NCI-H1417 (cell line): ENCODE measurements at regions not wholly inside any gene's neighbourhood (a gene's known extent, or its start where the extent isn't known, plus 50 kb on each side); places are given as distances from the start of the nearest gene placed in this dataset.
A peak's percentile ranks its signal among the peaks of the same experiment; 100 is the strongest.

Experiments used
- DNase-seq, 3 experiments: peaks; one replicate each; lab custom pipeline; 2025; lab: John Stamatoyannopoulos, UW

DNA sequence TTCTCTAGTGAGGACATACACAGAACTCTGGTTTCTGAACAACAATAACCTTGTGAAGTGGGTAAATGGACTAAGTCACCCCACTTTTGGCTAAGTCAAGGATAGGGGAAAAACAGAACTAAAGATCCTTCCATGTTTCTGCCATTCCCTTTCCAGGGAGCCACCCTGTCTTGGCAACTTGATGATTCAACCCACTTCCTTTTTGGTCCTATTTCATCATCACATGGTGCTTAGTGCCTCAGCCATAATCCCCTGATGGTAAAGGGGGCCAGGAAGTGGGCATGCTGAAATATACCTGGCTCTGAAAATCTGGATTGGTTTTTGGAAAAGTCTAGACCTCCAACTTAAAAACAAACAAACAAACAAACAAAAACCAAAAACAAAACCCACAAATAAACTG lies 206.4 kb upstream of the FOXD3 start:
- DNase-seq, result no peak

DNA sequence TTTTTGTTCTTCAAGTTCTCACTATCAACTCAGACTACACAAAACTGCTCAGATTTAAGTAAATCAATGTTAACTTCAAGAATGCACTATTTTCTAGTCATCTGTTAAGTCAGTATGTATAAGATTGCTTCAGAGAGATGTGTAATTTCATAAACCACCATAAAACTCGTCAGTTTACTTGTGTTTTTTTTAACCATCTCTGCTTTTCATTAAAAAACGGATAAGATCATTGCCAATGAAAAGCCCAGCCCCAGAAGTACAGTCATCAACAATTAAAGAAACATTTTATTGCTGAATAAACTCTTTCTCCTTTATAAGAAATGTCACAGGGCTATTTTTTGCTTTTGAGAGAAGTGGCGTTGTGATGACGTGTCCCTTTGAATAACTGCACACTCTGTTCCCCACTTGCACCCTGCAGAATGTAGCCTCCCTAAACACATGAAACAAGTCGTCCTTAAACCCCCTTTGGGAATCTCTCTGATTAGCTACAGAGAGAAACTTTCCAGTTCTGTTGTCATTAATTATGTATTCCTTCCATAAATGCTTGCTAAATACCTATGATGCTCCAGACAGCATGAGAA lies 202.7 kb upstream of the FOXD3 start:
- no peak for DNase-seq

DNA sequence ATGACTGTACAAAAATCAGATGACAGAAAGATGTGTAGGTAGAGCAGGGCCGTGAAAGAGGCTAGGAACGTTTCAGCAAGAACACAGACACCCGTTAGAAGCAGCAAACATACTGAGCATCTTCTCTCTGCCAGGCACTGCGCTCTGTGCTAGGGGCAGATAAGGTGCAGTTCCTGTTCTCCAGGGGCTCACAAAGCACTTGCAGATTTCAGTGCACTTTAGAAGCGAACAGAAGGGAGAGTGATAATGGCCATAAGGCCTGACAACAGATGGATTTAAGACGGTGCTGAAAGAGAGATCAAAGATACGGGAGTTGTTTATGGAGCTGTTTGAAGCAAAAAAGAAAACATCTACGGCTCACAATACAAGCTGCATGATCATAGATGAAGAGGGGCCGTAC lies 200.3 kb upstream of the FOXD3 start:
- DNase-seq, result no peak

DNA sequence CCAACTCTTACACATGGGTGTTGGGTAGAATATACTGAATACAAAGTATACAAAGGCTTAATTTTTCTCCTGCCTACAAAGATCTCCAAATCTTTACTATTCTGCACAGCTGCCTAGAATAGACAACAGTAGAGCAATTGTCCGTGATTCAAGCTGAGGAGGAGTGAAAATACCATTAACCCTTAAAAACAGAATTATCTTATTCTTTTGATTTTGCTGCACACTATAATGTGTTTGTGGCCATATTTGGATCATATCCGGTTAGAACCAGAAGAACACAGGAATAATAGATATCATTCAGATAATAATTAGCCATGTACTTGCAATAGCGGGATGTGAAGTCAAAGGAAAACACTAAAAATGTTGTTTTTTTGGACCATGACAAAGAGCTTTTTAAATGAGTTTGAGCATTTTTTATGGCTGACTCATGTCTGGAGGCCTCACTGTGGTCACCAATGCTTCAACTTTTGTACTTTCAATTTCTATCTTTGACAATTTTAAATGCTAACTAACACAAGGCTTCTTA lies 197.6 kb upstream of the FOXD3 start:
- DNase-seq, result no peak

DNA sequence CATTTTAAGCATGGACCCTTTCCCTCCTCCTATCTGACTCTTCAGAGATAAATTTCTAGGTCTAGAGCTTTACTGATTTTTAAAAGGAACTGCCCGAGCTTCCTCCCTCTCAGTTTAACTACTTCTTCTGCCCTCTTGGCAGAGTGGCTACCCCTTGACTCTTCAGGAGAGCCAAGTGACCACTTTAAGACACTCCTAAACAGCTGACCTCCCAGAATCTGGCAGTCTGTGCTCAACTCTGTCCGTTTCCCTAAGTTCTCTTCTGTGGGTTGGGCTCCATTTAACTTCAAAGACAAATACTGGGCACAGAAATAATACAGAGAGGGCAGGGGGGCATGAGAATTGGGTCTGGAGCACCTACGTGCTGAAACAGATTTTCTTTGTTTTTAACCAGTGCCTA lies 196.3 kb upstream of the FOXD3 start:
- no peak for DNase-seq

DNA sequence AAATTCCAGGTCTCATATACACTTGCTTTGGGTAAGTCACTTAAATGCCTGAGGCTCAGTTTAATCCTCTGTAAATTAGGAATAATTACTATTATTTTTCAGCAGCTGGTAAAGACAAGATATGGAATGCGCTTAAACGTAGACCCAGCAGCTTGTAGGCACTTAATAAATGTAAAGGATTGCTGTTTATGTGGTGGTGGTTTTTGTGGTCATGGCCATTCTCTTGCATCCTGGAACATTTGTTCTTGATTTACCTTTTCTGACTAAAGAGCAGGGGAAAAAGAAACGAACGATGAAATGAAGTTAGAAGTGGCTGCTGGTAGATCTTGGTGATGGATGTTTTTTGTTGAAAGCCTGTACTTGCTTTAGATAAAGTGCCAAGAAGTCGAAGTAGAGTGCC lies 195.0 kb upstream of the FOXD3 start:
- no peak for DNase-seq

DNA sequence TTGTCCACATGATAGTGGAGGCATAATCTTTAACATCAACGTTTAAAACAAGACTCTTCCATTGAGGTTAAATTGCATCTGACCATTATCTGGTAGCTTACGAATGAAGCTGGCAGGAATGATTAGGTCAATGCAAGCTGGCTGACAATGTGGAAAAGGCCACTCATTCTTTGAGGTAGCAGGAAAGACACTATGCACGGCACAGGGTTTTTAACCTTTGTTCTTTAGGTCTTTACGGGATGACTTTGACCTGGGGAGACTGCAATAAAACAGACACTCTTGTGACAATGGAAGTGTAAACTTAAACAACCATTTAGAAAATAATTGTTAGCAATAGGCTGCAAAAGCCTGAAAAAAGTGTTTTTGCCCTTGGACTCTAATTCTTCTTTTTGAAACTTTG lies 193.8 kb upstream of the FOXD3 start:
- peak in 1 of 3 experiments; percentile 55 for DNase-seq

DNA sequence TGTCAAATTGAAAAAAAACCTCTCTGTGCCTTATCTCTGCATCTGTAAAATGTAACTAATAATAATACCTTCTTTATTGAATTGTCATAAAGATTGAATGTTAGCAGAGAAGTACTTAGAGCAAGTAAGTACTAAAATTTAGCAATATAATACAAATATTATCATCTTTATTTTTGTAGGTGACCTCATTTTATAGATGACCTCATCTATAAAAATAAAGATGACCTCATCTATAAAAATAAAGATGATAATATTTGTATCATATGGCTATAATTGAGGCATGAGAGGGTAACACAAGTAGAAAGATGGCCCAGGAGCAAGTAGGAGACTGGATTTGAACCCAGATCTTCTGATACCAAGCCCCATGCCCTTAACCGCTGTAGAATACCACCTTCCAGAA lies 193.2 kb upstream of the FOXD3 start:
- DNase-seq, result no peak

DNA sequence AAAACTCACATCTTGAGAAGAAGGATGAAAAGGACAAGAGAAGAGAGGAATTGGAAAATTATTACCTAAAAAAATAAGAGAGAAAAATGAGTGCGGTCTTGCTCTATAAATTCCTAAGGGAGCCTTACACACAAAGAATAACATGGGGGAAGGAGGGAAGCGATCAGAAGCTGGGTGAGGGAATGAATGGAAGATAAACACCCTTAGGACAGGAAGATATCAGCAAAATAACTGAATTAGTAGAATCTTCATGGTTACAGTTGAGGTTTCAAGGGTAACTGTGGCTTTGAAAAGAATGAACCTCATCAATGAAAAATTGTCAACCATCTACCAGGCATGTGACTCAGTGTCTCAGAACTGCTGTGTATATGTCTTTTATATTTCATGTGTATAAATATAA lies 192.5 kb upstream of the FOXD3 start:
- no peak for DNase-seq

DNA sequence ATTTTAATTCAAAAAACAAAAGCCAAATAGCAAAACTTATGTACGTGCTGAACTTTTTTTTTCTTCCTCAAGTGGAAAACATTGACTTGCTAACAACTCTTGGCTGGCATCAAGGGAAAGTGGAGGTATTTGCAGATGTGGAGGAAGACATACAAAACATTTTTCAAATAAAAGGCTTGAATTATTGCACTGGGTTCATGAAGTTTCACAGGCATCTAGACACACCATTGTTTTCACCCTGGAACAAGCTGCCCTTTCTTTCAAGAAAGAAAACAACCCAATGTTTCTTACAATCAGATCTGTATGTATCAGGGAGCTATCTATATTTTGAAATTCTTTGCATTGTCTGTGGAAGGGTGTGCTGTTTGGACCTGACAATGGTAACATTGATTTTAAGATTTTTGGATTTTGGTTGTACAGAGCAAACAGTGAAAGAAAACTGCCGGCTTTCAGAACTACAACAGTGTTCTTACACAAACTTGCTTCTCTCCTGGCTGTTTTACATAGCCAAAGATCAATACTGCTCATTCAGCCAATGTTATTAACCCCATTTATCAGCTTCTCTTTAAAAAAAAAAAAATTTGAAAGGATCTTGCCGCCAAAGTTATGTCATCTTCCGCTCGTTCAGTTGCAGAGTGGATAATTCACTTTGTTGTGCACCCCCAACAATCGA lies 187.7 kb upstream of the FOXD3 start:
- DNase-seq, result no peak

DNA sequence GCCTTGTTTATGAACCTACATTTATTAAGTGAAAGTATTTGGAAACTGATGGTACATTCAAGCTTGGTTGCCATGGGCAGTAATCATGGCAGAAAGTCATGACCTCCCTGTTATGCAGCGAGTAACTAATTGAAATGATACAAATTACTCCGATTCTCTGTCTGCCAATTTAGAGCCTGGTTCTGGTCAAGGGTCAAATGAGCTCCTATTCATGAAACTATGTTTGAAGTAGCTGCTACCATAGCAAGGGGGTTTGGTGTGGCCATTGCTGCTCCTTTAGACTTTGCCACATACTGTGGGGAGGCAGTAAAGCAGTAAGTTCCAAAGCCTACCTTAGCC lies 187.2 kb upstream of the FOXD3 start:
- no peak for DNase-seq

DNA sequence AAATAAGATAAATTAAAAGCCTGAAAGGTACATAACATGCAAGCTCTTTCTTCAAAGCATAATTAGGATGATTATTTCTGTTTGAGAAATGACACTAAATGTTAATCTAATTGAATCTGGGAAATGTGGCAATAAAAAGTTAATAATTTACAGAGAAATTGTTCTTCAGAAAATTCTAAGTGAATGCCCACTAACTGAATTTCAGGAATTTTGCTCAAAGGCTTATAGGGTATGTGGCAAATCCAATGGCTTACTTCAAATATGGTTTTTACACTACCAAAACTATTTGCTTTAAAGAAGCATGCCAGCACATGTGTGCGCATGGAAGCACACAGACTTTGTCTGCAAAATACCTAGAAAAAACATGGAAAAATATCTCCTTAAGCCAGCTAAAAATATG lies 186.6 kb upstream of the FOXD3 start:
- DNase-seq, result no peak

DNA sequence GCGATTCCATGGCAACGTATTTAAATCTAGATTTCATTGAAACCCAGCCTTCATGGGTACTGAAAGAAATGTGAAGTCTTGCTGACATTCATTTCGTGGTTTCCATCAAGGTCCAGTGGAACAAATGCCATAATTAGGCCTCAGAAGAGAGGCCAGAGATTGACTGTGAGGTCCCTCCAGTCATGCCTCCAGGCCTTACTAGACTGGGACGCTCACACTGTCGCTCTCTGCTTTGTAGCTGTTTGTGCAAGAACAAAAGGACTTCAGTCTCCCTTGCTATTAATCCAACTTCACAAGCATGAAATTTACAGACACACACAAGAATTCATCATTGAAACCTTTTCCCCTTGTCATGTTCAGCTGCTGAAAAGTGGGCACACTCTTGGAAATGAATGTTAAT lies 180.4 kb upstream of the FOXD3 start:
- no peak for DNase-seq

DNA sequence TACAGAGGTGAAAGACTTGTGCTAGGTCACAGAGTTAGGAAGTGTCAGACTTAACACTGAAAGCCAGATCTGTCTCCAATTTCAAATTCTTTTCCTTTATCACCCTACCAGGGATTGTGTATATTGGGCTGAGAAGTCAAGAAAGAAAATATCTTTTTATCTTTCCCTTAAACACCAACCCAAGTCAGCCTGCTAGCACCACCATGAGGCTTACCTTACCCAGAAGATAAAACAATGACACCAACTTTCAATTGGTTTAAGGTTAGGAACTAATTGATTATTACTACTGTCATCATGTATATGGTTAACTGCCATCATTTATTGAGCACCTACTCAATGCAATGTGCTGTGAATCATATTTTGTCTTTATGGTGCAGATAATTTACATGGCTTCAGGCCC lies 178.9 kb upstream of the FOXD3 start:
- no peak for DNase-seq

DNA sequence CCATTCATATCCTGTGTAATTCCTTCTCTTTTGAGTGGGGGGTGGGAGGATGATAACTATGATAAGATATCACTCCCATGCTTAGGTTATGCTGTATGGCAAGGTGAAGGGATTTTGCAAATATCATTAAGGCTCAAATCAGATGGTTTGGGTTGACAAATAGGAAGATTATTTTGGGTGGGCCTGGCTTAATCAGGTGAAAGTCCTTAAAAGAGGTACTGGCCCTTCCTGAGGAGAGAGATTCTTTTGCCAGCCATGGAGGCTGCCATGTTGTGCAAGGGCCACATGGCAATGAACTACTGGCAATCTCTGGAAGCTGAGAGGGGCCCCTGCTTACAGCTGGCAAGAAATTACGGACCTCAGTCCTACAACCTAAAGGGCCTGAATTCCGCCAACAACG lies 174.6 kb upstream of the FOXD3 start:
- no peak for DNase-seq

DNA sequence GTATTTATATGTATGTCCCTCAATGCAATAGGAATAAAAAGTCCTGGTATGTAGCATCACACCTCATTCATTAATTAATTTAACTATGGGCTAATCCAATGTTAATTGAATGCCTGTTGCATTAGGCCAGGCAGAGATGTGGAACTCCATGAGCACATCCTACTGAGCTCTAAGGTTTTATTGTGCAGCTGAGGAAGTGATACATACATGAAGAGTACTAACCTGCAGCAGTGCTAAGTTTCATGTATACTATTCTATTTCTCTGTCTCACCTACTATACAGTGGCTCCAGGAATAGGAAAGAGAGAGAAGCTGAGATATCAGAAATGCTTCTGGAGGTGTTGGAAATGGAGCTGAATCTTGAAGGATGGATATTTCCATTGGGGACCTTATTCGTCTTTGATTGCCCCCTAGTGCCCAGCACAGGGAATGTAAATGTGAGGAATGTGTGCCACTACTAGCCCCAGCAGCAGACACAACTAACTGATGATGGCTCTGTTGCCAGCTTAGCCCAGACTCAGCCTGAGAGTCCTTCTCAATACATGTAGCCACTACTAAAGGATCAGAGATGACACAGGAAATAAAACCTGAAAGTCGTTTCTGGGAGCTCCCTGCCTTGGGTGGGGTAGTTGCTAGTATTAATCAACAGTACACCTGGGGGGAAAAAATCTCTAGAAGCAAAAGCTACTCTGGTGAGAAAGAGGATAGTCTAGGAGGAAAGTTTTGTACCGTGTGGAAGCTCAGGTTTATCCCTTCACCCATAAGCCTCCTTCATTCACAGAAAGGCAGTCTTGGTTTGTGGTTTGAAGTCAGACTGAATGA lies 173.3 kb upstream of the FOXD3 start:
- DNase-seq, result peak; percentile 4 to 63 (median 52)

DNA sequence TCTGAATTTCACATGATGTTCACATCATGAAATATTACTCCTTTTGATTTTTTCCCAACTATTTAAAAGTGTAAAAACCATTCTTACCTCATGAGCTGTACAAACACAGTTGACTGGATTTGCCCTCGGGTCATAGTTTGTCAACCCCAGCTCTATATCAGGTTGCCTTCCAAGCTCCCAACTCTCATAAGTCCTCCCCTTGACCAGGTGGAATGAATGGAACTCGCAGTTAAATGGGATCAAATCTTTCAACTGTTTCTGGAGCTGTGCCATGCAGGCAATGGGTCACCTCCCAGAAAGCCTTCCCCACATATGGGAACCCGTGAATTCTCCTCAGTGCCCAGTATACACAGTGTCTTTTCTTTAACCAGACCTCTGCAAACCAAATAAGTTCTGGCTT lies 169.8 kb upstream of the FOXD3 start:
- no peak for DNase-seq

DNA sequence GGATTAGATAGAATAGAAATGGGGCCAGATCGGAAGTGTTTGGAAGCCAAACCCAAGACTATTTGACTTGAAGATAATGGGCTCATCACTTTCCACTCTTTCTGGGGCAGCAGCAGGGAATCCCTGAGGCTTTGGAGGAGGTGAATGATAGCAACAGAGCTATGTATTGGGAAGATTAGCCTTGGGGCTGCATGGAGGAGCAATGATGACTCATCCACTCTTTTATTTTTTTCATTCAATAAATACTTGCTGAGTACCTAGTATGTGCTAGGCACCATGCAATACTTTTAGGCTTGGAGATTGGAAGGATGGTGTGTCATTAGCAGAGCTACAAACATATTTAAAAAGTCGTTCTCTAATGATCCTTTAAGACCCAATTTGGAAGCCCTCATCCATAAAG lies 166.9 kb upstream of the FOXD3 start:
- no peak for DNase-seq

DNA sequence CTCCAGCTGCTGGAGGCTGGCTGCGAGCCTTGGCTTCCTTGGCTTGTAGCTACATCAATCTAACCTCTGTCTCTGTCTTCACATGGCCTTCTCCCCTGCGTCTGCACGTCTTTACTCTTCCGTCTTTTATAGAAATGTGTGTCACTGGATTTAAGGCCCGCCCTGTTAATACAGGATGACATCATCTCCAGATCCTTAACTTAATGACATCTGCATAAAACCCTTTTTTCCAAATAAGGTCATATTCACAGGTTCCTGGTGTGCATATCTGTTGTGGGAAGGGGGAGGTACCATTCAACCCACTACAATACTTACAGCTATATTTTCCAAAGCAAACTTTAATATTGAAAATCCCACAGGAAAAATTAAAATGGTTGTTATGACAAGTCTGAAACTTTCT lies 165.3 kb upstream of the FOXD3 start:
- DNase-seq, result no peak

DNA sequence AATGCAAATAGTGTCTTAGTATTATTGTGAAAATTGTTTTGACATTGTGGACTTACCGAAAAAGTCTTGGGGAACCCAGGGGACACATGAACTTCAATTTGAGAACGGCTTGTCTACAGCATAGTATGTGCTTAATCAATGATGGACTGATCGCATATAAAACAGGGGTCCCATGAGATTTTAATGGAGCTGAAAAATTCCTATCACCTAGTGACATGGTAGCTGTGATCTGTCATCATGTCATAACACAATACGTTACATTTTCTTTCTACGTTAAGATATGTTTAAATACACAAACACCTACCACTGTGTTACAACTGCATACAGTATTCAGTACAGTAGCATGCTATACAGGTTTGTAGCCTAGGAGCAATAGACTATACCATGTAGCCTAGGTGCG lies 153.3 kb upstream of the FOXD3 start:
- DNase-seq, result no peak

DNA sequence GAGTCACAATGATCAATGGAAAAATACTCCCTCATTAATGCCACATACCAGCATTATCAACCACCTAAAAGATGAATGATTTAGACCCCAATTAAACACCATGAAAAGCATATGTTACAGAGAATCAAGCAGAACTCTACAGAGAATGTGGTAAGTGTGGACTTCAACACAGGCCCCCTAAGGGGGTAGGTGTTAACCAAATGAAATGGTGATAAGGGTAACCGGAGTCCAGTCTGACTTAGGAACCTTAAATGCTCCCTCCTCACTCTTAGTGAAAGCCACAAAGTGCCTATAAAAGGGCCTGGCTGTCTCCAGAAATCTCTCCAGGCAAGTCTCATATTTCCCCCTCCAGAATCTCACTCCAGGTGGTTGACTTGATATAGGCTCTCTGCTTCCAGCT lies 149.2 kb upstream of the FOXD3 start:
- peak in 1 of 3 experiments; percentile 85 for DNase-seq

DNA sequence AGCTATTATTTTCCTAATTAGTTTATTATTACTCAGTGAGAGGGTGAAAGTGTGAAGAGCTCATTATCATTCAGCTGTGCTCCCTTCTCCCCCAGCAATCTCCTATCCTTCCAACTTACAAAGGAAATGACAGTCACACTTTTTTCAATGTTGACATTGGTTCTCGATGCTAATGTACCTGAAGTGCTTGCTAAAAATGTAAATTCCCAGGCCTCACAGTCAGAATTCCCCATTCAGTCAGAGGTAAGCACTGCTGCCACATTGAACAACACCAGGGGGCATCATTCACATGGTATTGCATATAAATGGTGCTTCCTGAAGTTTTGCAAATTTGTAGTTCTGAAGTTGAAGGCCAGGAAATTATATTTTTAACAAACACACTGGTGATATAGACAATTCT lies 132.7 kb upstream of the FOXD3 start:
- DNase-seq, result peak; percentile 40 to 94 (median 68)

DNA sequence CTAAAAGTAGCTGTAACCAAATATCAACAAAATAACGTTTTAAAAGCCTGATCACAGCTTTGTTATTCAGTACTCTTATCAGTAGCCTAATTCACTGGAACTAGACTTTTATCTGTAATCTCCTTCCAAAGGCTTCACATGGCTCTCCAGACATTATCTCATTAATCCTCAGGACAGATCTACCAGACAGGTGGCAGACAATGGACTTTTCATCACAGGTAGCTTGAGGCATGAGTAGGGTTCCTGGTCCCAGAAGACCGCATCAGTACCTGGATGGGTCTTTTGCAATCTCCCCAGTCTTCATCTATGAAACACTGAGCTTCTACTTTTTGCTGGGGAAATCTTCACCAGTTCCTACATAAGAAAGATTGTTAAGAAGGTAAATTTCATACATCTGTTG lies 132.2 kb upstream of the FOXD3 start:
- peak in 1 of 3 experiments; percentile 56 for DNase-seq
